ENCODE measurements at regions not wholly inside any gene's neighbourhood (a gene's known extent, or its start where the extent isn't known, plus 50 kb on each side); places are given as distances from the start of the nearest gene placed in this dataset.
"Not testable (repeated sequence)": the region's sequence is repeated elsewhere in the genome, so short reads cannot be mapped to it uniquely, and the experiment has no call there.

DNA sequence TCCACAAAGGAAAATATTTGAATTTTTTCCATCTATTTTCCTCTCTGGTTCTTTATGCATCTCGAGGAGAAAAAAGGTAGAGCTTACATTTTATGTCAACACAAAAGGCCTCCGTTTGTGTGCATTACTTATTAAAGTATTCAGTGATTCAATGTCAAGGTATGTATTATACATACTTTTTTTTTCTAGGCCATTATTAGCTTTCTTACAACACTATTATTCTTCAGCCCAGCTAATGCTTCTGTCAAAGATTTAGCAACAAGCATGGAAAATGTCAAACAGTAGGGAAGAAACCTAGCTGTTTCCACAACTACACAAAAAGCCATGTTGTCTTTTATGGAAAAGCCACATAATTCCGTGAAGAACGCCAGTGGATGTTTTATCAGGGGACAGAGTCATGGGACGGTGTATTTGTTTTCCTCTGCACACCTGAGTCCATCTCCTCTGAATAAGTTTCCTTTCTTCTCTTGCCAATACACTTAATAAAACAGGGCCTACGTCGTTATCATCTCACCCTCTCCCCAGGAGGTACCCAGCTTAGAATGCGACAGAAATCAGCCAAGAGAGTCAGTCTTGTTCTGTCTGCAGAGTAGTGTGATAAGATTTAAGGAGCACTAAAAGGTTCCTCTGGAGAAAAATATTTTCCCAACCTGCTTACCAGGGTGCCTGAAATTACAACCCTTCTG, 209.7 kb upstream of the AUTS2 start:
- DNase-seq: no peak

DNA sequence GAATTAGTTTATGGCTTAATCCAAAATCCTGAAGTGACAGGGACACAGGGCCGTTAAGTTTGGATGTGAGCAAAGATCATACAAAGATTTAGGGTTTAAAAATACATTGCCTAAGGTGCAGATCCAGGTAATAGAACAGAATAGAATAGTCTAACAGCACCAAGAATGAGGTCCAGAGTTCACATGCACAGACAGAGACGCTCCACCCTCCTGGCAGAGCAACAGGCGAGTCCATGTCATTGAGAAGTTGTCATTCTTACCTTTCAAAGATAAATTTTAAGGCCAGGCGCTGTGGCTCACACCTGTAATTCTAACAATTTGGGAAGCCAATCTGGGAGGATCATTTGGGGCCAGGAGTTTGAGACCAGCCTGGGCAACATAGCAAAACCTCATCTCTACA, 209.1 kb upstream of the AUTS2 start:
- DNase-seq: no peak

DNA sequence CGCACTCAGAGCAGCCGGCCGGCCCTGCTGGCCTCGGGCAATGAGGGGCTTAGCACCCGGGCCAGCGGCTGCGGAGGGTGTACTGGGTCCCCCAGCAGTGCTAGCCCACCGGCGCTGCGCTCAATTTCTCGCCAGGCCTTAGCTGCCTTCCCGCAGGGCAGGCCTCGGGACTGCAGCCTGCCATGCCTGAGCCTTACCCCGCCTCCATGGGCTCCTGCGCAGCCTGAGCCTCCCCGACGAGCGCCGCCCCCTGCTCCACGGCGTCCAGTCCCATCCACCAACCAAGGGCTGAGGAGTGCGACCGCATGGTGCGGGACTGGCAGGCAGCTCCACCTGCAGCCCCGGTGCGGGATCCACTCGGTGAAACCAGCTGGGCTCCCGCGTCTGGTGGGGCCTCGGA, 204.4 kb upstream of the AUTS2 start:
- DNase-seq: not testable (repeated sequence)

DNA sequence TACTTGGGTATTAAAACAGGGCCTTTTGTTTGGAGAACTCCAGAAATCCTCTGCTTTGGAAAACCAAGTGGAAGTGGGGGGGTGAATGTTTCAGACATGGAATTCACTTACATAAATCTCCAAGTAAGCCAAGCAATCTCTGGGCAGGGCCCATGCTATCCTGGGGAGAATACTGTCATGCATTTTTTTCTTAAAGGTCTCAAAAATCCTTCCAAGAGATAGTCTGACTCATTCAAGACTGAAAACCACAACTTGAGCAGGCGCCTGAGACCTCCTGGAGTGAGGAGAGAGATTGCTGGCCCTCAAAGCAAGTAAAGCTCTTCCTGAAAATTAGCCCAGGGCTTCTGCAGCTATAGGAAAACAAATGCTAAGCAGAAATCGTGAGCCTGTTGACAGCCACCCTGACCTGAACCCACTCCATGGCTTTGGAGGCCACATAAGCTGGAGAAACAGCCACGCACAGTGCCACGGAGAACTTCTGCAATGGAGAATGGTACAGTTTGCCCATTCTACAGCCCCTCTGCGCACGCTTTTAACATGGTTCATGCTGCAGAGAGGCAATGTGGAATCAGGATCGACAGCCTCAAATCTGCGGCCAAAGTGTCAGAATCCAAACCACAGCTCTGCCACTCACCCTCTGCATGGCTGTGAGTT, 203.1 kb upstream of the AUTS2 start:
- DNase-seq: no peak

DNA sequence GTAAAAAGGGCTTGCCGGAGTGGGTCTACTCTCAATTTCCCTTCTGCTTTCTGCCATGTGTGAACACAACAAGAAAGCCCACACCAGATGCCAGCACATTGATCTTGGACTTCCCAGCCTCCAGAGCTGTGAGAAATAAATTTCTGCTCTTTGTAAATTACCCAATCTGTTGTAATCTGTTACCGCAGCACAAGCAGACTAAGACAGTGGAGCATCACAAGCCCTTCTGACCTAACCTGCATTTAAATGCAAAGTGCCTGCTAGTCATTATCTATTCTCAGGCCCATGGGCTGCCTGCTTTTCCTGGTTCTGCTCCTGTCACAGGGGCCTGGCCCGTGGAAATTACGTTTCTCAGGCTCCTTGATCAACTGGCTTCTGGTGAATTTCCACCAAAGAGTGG, 199.3 kb upstream of the AUTS2 start:
- DNase-seq: no peak

DNA sequence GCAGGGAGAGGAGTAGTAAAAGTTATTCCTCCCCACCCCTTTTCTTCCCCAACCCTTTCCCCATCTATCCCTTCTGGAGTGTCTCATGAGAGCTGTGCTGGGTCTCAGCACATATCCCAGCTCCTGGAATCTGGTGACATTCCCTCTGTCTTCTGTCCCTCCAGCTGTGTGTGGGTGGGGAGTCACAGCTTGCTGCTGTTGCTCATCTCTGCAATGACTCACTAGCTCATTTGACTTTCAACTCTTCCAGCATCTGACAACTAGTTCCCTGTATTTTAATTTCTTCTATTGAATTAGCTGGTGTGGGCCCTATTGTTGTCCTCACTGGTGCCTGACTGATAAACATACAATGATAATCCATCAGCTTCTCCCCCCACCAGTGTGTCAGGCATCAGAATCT, 198.9 kb upstream of the AUTS2 start:
- no peak for DNase-seq

DNA sequence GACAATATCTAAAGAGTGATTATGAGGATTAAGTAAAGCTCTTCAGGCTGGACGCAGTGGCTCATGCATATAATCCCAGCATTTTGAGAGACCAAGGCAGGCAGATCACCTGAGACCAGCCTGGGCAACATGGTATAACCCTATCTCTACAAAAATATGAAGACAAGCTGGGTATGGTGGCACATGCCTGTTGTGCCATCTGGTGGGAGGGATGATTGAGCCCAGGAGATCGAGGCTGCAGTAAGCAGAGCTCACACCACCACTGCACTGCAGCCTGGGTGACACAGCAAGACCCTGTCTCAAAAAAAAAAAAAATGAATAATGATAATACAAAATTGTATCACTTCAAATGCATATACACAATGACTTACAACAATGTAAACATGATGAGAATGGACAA, 195.6 kb upstream of the AUTS2 start:
- no peak for DNase-seq

DNA sequence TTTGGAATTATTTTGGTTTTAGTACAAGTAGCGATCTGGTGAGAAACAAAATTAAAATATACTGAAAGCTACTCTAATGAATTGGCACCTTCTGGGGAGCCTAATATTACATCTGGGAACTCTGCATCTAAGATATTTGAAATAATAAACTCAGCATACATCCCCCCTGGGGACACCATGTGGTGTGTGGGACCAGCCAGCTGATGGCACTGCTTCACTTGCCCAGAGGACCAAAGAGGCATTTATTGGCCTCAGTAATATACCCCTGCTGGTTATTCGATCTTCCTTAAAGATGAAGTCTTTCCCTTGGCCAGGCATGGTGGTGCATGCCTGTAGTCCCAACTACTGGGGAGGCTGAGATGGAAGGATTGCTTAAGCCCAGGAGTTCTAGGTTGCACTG, 195.1 kb upstream of the AUTS2 start:
- DNase-seq: no peak

DNA sequence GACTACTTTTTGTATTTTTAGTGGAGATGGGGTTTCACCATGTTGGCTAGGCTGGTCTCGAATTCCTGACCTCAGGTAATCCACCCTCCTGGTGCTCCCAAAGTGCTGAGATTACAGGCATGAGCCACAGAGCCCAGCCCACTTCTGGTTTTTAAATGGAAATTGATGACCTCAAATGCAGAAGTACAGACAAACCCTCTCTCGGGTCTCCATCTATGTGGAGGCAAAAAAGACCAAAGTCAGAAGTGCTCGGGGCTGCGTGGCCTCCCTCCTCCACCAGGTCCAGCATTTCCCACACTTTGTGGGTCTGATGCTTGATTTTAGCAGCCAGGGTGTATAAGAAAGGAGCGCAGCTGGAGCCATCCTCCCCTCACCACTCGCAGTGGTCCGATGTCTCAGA, 187.3 kb upstream of the AUTS2 start:
- no peak for DNase-seq

DNA sequence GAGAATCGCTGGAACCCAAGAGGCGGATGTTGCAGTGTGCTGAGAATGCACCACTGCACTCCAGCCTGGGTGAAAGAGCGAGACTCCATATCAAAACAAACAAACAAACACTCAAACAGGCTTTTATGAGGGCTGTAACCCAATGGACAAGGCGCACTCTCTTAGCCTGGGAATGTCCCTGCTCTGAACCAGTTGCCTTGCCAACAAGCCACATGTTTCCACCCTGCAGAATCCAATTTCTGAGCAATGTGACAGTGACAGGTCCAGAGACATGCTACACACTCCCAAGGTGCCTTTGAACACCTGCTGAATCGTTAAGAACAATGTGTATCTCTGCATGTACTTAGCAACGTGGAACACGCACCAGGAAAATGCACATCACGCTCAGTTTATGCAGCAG, 186.8 kb upstream of the AUTS2 start:
- DNase-seq: no peak

DNA sequence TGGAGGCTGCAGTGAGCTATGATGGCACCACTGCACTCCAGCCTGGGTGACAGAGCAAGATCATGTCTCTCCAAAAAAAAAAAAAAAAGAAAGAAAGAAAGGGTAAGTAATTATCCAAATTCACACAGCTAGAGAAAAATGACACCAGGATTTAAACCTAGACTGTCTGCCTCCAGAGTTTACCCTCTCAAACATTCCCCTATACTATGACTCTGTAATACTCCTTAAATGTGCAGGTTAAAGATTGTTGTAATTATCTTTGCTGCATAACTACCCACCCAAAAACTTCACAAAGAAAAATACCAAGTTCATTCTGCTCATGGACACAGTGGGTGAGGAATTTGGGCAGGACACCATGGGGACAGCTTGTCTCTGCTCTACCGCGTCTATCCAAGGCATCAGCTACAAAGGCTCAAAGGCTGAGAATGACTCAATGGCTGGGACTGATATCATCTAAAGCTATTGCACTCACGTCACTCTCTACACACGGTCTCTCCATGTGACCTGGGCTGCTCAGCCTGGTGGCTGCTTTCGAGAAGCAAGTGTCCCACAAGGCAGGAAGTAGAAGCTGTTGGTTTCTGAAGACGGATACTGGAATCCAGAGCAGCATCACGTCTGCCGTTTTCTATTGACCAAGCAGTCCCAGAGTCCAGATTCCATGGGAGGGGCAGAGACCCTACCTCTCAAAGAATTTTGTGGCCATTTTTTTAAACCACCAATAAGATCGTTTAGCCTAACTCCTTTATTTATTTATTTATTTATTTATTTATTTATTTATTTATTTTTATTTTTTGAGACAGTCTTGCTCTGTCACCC, 185.7 kb upstream of the AUTS2 start:
- DNase-seq: no peak

DNA sequence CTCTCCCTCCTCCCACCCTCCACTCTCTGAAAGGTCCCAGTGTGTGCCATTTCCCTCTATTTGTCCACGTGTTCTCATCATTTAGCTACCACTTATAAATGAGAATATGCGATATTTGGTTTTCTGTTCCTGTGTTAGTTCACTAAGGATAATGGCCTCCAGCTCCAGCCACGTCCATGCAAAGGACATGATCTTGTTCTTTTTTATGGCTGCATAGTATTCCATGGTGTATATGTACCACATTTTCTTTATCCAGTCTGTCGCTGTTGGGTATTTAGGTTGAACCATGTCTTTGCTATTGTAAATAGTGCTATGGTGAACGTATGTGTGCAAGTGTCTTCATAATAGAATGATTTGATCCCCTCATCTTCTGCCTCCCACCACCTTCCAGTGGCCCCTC, 183.7 kb upstream of the AUTS2 start:
- no peak for DNase-seq

DNA sequence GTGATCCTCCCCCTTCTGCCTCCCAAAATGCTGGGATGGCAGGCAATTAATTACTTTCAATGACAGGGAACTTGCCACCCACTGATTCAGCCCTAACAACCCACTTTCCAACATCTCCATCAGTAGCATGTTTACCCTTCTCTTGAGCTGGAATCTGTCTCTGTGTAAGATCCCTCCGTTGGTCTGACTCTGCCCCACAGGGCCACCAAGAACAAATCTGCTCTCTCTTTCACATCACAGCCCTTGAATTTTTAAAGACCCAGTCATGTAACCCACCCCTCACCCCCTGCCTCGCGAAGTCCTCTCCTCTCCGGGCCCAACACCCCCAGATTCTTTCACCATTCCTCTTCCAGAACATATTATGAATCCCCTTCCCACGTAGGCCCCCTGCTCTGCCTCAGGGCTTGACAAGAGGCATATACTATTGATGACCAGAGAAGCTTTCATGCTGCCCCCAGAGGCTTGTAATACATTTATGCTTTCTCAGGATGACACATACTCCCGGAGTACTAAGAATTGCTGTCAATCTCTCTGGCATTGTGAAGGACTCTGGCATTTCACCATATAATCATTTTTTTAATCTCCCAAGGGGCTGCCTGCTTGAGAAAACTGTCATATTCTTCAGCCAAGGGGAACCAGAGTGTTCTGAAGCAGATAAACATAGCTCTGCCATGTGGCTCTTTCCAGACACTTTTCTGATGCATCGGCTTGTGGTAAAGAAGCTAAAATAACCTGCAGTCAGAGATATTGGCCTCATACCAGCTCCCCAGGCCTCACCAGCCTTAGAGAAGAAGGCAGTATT, 179.2 kb upstream of the AUTS2 start:
- DNase-seq: no peak

DNA sequence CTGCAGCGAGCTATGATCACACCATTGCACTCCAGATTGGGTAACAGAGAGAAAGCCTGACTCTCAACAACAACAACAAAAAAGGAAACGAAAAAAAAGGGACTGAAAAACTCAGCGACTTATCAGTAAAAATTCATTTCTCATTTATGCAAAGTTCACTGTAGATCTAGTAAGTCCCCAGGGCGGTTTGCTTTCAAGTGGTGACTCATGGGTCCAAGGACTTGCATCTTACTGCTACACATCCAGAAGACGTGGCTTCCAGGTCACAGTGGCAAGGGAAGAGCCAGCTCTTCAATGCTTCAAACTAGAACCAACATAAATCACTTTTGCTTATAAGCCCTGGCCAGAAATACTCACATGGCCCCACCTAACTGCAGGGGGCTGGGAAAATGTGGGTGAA, 178.3 kb upstream of the AUTS2 start:
- DNase-seq: no peak

DNA sequence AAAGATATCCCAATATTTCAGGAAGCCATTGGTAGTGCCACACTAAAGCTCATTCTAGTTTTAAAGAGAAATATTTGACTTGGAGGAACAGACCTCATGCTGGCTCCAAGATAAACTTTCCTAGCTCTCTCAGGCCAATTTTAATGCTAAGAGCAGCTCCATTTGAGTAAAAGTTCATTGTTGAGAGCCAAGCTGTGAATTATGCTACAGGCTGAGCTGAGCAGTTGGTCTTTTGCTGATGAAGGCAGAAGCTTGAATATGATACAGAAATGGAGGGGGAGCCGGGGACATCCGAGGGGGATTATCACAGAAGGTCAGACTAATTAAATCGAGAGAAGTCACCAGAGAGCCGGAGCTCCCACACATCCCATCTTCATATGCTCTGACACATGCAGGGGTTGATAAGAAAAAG, 175.7 kb upstream of the AUTS2 start:
- no peak for DNase-seq

DNA sequence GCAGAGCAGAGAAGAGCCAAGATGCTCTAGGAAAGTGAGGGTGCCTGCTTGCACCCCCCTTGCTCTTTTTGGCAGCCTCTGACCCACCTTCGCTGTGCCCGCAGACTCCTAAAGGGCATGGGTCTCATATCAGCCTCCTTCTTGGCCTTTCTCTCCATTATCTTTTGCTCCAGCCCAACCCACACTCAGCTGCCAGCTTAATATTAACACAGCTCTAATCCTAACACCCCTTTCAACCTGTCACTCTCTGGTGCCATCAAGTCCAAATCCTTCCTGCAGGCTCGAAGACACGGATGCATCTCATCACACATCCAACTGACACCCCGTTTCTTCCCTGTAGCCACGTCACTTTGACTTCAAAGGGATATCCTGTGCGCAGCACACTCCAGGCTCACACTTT, 171.6 kb upstream of the AUTS2 start:
- DNase-seq: no peak

DNA sequence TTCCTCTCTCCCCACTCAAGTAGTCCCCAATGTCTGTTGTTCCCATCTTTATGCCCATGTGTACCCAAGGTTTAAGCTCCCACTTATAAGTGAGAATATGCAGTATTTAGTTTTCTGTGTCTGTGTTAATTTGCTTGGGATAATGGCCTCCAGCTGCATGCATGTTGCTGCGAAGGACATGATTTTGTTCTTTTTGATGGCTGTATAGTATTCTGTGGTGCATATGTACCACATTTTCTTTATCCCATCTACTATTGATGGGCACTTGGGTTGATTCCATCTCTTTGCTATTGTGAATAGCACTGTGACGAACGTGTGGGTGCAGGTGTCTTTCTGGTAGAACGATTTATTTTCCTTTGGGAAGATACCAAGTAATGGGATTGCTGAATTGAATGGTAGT, 170.2 kb upstream of the AUTS2 start:
- DNase-seq: no peak

DNA sequence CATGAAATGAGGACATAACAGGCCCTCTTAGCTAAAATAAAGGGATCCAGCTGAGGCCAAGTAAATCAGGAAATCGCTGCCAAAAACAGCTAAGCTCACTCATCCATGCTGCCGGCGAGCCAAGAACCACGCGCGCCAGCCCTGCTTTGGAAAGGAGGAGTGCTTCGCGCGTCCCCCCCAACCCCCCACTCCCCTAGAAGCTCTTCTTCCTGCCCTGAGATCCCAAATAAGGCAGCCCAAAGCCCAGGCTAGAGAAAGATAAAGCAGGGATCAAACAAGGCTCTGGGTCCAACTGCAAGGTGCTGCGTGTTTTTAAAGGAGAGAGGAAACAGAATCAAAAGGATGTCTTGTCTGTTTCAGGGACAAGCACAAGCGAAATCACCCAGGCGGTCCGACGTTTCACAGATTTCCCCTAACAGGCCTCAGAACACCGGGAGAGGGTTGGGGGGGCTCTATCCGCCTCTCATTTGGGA, 168.3 kb upstream of the AUTS2 start:
- no peak for DNase-seq

DNA sequence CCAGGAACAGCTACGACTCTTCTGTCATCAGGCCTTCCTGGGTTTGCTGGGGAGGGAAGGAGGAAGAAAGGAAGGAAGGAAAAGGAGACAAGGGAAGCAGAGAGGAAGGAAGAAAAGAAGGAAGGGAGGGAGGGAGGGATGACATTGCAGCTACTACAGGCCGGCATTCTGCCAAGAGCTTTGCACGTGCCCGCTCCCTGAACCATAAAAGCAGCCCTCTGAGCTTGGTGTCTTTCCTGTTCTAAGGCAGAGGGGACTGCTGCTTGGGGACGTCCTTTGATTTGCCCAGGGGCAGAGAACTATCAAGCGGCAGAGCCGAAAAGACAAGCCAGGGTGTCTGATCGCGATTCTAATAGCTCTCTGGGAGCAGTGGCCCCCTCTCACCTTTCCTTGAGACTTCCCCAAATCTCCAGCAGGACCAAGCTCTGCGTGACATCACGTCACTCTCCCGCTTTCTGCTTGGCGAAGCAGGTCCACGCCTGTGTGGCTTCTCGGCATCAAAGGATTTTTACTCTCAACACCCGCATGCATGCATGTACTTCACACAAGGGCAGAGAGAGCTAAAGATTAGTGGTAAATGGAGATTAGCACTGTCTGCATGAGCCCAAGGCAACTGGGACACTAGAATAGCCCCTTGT, 167.8 kb upstream of the AUTS2 start:
- no peak for DNase-seq

DNA sequence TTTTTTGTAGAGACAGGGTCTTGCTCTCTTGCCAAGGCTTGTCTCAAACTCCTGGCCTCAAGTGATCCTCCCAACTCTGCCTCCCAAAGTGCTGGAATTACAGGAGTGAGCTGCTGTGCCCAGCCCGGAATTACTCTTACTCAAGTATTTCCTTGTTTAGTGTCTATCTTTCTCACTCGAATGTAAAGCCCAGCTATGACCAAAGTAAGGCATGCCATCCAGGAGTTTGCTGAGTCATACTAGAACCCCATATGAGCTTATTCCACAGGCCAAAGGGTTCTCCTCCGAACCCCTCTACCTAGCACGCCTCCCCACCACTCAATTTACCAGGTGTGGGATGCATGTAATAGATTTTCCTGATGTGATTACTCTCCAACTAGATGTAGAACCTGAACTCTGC, 166.6 kb upstream of the AUTS2 start:
- no peak for DNase-seq

DNA sequence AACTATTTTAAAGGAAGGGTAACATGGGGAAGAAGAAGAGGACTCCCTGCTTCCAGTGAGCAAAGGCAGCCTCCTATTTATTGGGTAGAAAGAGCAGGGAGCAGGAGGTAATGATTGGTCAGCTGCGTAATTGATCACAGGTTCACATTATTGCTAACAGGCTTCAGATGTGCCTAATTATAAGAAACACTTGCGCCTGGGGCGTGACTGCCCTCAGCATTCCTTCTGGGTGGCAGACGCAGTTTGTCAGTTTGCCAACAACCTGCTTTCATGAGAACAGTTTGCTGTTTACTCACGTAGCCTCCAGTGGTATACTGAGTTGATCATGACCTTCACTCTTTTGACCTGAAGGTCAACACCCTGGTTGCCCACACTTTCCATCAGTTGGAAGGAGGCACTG, 166.0 kb upstream of the AUTS2 start:
- DNase-seq: not testable (repeated sequence)

DNA sequence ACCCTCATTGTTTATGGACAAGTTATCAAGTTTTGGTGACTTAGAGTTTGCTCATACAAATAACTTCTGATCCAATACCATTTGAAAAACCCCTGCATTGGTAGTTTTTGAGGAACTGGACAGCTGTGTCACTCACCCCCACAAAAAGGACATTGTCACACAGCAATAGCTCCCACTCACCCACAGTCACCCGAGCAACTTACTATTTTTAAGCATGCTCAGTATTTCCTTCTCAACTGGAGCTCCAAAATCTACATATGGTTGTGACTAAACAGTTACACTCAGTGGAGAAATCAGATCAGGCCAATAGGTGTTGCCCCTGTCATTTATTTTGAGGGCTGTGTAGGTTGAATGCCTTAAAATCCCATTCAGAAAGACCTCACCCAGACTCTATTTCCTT, 165.2 kb upstream of the AUTS2 start:
- no peak for DNase-seq

DNA sequence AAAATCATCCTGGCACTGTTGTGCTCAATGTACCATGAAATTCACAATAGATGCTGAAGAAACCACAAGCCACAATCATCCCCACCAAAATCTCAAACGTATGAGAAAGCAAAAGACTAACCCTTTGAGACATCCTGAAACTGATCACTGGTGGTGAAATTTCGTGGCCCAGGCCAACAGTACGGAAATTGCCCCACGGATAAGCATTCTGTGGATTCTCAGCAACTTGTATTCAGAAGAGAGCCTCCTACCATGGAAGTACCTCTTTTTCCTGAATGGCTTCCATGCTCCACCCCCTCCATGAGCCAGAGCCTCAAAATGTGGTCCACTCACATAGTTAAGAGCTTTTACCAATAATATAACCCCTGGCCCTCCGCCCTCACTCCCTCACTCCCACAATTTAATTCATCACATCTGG, 163.9 kb upstream of the AUTS2 start:
- DNase-seq: no peak
